ENCODE measurements at regions not wholly inside any gene's neighbourhood (a gene's known extent, or its start where the extent isn't known, plus 50 kb on each side); places are given as distances from the start of the nearest gene placed in this dataset.

GRCh38 chr20:39503902-39504709 lies 542.0 kb downstream of the DHX35 start:
- DNase-seq (ENCODE audit: low read depth): no peak

GRCh38 chr20:39492223-39492797 lies 530.2 kb downstream of the DHX35 start:
- no peak overlapping the region for H3K4me3 ChIP-seq (ENCODE audit: low read length)
- H3K36me3 ChIP-seq (ENCODE audit: control insufficient read depth, insufficient read depth, low read length, severe bottlenecking): no peaks in the 10 kb centered on the region
- no peak overlapping the region for H3K9ac ChIP-seq (ENCODE audit: low read length)
- DNase-seq (ENCODE audit: low read depth): no peak
- H3K27me3 ChIP-seq (replicated peaks; ENCODE audit: control insufficient read depth, insufficient read depth, low read length): no peaks in the 10 kb centered on the region
- peaks cover 6% of the 10 kb centered on the region for H3K9me3 ChIP-seq (ENCODE audit: control insufficient read depth, low read length)
- peaks cover 7% of the 10 kb centered on the region for H3K4me1 ChIP-seq (ENCODE audit: control insufficient read depth, insufficient read depth, low read length)

More at GRCh38 chr20:39503902-39504709, 542.0 kb downstream of the DHX35 start:
- Histone ChIP-seq H3K9me3 (ENCODE audit: control insufficient read depth, low read length) (no peaks in the 10 kb centered on the region), H3K4me3 (ENCODE audit: low read length) (no peak overlapping the region), H3K36me3 (ENCODE audit: control insufficient read depth, insufficient read depth, low read length, severe bottlenecking) (no peaks in the 10 kb centered on the region), H3K9ac (ENCODE audit: low read length) (no peak overlapping the region), H3K4me1 (ENCODE audit: control insufficient read depth, insufficient read depth, low read length) (no peaks in the 10 kb centered on the region), H3K27me3 (replicated peaks; ENCODE audit: control insufficient read depth, insufficient read depth, low read length) (no peaks in the 10 kb centered on the region)

GRCh38 chr20:39491711-39492110 lies 529.6 kb downstream of the DHX35 start:
- no peak overlapping the region for H3K9ac ChIP-seq (ENCODE audit: low read length)
- DNase-seq (ENCODE audit: low read depth): no peak
- no peaks in the 10 kb centered on the region for H3K27me3 ChIP-seq (replicated peaks; ENCODE audit: control insufficient read depth, insufficient read depth, low read length)
- peaks cover under 1% of the 10 kb centered on the region for H3K9me3 ChIP-seq (ENCODE audit: control insufficient read depth, low read length)
- H3K4me1 ChIP-seq (ENCODE audit: control insufficient read depth, insufficient read depth, low read length): peaks cover 7% of the 10 kb centered on the region
- H3K36me3 ChIP-seq (ENCODE audit: control insufficient read depth, insufficient read depth, low read length, severe bottlenecking): no peaks in the 10 kb centered on the region
- no peak overlapping the region for H3K4me3 ChIP-seq (ENCODE audit: low read length)

- H3K4me1 ChIP-seq (ENCODE audit: control insufficient read depth, insufficient read depth, low read length): peaks cover 7% of the 10 kb centered on the region
- H3K27me3 ChIP-seq (replicated peaks; ENCODE audit: control insufficient read depth, insufficient read depth, low read length): no peaks in the 10 kb centered on the region
- H3K9ac ChIP-seq (ENCODE audit: low read length): no peak overlapping the region
- no peaks in the 10 kb centered on the region for H3K9me3 ChIP-seq (ENCODE audit: control insufficient read depth, low read length)
- H3K4me3 ChIP-seq (ENCODE audit: low read length): no peak overlapping the region
- DNase-seq (ENCODE audit: low read depth): no peak
- no peaks in the 10 kb centered on the region for H3K36me3 ChIP-seq (ENCODE audit: control insufficient read depth, insufficient read depth, low read length, severe bottlenecking)
These were observed 527.9 kb downstream of the DHX35 start for GRCh38 chr20:39489986-39490560.

- Histone ChIP-seq H3K36me3 (ENCODE audit: control insufficient read depth, insufficient read depth, low read length, severe bottlenecking) (no peaks in the 10 kb centered on the region), H3K9ac (ENCODE audit: low read length) (no peak overlapping the region), H3K27me3 (replicated peaks; ENCODE audit: control insufficient read depth, insufficient read depth, low read length) (no peaks in the 10 kb centered on the region), H3K4me1 (ENCODE audit: control insufficient read depth, insufficient read depth, low read length) (peaks cover 4% of the 10 kb centered on the region), H3K9me3 (ENCODE audit: control insufficient read depth, low read length) (no peaks in the 10 kb centered on the region), H3K4me3 (ENCODE audit: low read length) (no peak overlapping the region)
- no peak for DNase-seq (ENCODE audit: low read depth)
These were observed 518.3 kb downstream of the DHX35 start for GRCh38 chr20:39480276-39481043.

GRCh38 chr20:39479196-39479810 lies 517.2 kb downstream of the DHX35 start:
- no peak overlapping the region for H3K9ac ChIP-seq (ENCODE audit: low read length)
- peaks cover 4% of the 10 kb centered on the region for H3K4me1 ChIP-seq (ENCODE audit: control insufficient read depth, insufficient read depth, low read length)
- H3K36me3 ChIP-seq (ENCODE audit: control insufficient read depth, insufficient read depth, low read length, severe bottlenecking): no peaks in the 10 kb centered on the region
- no peaks in the 10 kb centered on the region for H3K27me3 ChIP-seq (replicated peaks; ENCODE audit: control insufficient read depth, insufficient read depth, low read length)
- no peak for DNase-seq (ENCODE audit: low read depth)
- no peak overlapping the region for H3K4me3 ChIP-seq (ENCODE audit: low read length)
- no peaks in the 10 kb centered on the region for H3K9me3 ChIP-seq (ENCODE audit: control insufficient read depth, low read length)

GRCh38 chr20:39474879-39475278 lies 512.7 kb downstream of the DHX35 start:
- no peaks in the 10 kb centered on the region for H3K36me3 ChIP-seq (ENCODE audit: control insufficient read depth, insufficient read depth, low read length, severe bottlenecking)
- no peaks in the 10 kb centered on the region for H3K9me3 ChIP-seq (ENCODE audit: control insufficient read depth, low read length)
- peaks cover 8% of the 10 kb centered on the region for H3K27me3 ChIP-seq (replicated peaks; ENCODE audit: control insufficient read depth, insufficient read depth, low read length)
- DNase-seq (ENCODE audit: low read depth): no peak
- H3K9ac ChIP-seq (ENCODE audit: low read length): no peak overlapping the region
- no peaks in the 10 kb centered on the region for H3K4me1 ChIP-seq (ENCODE audit: control insufficient read depth, insufficient read depth, low read length)
- H3K4me3 ChIP-seq (ENCODE audit: low read length): no peak overlapping the region

DNA sequence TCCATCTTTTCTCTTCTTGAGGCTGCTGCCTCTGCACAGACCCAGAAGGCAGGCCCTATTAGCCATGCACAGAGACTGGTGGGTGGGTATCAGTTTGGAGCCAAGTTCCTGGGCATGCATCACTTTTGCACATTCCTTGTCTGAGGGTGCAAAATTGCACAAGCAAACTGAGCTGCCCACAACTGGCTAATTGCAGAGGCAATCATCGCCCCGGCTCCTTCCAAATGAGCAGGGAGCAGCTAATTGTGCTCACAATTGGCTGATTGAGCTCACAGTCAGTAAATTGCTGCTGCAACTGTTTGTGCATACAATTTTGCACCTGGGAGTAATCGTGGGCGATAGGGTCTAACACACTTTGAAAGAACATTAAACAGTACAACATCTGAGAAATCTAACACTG lies 511.4 kb downstream of the DHX35 start:
- DNase-seq (ENCODE audit: low read depth): no peak
- Histone ChIP-seq H3K9ac (ENCODE audit: low read length) (no peak overlapping the region), H3K4me3 (ENCODE audit: low read length) (no peak overlapping the region), H3K4me1 (ENCODE audit: control insufficient read depth, insufficient read depth, low read length) (no peaks in the 10 kb centered on the region), H3K36me3 (ENCODE audit: control insufficient read depth, insufficient read depth, low read length, severe bottlenecking) (no peaks in the 10 kb centered on the region), H3K9me3 (ENCODE audit: control insufficient read depth, low read length) (no peaks in the 10 kb centered on the region), H3K27me3 (replicated peaks; ENCODE audit: control insufficient read depth, insufficient read depth, low read length) (peaks cover 8% of the 10 kb centered on the region)

- DNase-seq (ENCODE audit: low read depth): no peak
- no peaks in the 10 kb centered on the region for H3K4me1 ChIP-seq (ENCODE audit: control insufficient read depth, insufficient read depth, low read length)
- no peak overlapping the region for H3K4me3 ChIP-seq (ENCODE audit: low read length)
- H3K9me3 ChIP-seq (ENCODE audit: control insufficient read depth, low read length): no peaks in the 10 kb centered on the region
- peaks cover 6% of the 10 kb centered on the region for H3K27me3 ChIP-seq (replicated peaks; ENCODE audit: control insufficient read depth, insufficient read depth, low read length)
- H3K9ac ChIP-seq (ENCODE audit: low read length): no peak overlapping the region
- no peaks in the 10 kb centered on the region for H3K36me3 ChIP-seq (ENCODE audit: control insufficient read depth, insufficient read depth, low read length, severe bottlenecking)
These were observed 506.6 kb downstream of the DHX35 start for GRCh38 chr20:39468703-39469102.

GRCh38 chr20:39464238-39464637 lies 502.1 kb downstream of the DHX35 start:
- Histone ChIP-seq H3K9ac (ENCODE audit: low read length) (no peak overlapping the region), H3K27me3 (replicated peaks; ENCODE audit: control insufficient read depth, insufficient read depth, low read length) (no peaks in the 10 kb centered on the region), H3K4me3 (ENCODE audit: low read length) (no peak overlapping the region), H3K4me1 (ENCODE audit: control insufficient read depth, insufficient read depth, low read length) (peaks cover 13% of the 10 kb centered on the region), H3K9me3 (ENCODE audit: control insufficient read depth, low read length) (no peaks in the 10 kb centered on the region), H3K36me3 (ENCODE audit: control insufficient read depth, insufficient read depth, low read length, severe bottlenecking) (no peaks in the 10 kb centered on the region)
- DNase-seq (ENCODE audit: low read depth): no peak

Measured in adipocyte (in vitro differentiated cells).